EL (cell line): ENCODE measurements at regions not wholly inside any gene's neighbourhood (a gene's known extent, or its start where the extent isn't known, plus 50 kb on each side); places are given as distances from the start of the nearest gene placed in this dataset.

Source experiments
- DNase-seq: peaks from one replicate; pipeline ENCODE4 v3.0.0-alpha.2; 2016

GRCh38 chr2:424306-425171 lies 136.6 kb upstream of the ALKAL2 start:
- DNase-seq = no peak

DNA sequence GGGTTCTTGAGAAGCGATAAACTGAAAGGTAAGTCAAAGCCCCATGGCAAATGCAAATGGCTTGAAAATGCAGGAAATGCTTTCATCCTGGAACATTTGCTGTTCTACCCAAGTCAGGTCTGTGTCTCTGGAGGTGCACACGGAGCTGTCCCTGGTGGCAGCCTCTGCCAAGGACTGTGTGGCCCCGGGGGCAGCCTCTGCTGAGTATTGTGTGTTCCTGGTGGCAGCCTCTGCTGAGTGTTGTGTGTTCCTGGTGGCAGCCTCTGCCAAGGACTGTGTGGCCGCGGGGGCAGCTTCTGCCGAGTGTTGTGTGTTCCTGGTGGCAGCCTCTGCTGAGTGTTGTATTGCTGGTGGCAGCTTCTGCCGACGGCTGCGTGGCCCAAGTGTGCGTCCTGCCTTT lies 135.6 kb upstream of the ALKAL2 start:
- DNase-seq = no peak

DNA sequence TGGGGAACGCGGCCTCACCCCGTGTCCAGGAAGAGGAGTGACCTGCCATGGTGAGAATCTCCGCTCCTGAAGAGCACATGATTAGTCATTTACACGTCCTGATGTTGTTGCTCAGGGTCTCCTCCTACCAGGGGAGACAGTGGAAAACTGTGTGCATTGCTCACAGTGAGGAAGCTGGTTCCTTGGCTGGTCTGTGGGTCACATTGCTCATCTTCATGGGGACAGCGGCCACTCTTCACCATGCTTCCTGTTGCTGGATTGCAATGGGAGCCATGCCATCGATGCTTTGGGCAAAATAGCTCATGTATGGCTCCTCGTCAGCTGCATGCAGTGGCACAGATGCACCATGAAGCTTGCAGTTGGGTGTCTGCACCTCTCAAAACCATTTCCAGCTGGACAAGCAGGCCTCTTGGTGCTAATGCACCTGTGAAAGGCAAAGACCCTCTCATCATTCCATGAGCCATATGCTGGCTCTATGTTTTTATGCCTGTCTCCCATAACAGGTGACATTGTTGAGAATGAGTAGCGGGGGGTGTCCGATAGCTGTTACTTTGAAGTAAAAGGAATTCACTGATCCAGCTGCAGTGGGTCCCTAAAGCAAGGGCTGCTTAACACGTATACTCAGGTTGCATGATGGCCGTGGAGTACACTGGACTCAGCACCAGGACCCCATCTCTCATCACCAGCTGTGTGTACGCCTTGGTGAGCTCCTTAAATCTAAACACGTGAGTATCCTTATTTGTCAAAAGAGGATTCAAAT lies 135.0 kb upstream of the ALKAL2 start:
- DNase-seq = no peak

DNA sequence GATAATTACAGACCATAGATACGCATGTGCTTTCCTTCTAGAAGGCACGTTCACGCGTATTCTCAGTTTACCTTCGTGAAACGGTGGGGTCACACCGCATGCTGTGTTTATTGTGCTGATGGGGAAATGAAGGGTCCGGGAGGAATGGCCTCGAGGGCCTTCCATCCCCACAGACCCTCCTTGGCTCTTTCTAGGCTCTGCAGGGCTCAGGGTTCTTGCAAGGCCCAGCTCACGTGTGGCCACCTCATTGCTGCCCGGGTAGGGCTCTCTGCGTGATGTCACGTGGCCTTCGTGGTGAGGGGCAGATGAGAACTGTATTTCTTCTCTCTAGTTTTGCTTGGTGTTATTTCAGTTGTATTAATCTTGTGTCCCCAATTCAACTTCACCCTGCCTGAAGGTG lies 133.5 kb upstream of the ALKAL2 start:
- DNase-seq = no peak

DNA sequence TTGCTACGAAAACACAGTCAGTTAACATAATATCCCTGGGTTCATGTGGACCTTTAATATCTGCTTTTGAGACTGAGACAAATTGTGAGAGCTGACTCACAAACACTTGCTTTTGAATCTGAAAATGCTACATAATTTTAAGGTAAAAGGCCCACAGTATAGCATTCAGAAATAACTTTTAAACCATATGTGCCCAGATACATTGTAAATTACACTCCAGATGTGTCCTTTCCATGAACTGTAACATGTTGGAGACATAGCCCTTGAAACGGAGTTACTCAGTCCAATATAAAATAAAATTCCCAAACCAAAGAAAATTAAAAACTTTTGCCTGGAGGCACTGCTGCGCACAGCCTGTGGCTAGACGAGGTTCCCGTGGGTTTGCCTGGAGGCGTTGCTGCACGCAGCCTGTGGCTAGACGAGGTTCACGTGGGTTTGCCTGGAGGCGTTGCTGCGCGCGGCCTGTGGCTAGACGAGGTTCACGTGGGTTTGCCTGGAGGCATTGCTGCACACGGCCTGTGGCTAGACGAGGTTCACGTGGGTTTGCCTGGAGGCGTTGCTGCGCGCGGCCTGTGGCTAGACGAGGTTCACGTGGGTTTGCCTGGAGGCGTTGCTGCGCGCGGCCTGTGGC lies 131.9 kb upstream of the ALKAL2 start:
- DNase-seq = no peak

DNA sequence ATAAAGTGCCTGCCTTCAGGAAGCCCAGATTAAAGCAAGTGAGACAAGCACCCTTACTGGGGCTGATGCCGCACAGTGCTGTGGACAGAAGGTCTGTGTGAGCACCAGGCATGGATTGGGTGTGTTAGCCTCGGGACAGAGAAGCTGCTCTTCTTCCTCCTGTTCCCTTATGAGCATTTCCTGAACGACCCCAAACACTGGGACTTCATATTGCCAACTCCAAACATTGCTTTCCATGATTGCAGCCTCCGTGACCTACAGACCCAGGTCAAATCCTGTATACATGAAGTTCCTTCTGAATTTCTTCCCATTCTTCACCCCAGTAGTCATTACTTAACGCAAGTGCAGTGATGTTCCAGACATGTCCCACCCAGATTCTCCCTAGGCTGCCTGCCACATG lies 129.8 kb upstream of the ALKAL2 start:
- DNase-seq = no peak

DNA sequence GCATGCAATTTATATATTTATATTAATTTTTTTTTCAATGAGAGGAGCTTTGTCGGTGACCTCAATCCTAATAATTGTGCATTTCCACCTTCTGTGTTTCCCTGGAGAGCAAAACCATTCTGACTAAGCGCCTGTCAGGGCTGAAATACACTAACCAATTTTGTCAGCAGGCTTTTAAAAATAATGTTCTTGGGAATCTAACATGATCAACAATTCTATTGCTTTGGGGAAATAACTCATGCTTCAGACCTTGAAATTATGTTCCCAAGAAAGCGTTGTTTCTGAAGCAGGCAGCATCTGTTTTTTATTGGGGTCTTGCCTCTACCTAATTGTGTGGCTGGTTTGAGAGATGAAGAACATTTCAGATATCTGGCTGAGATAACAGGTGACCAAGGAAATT lies 129.1 kb upstream of the ALKAL2 start:
- no peak for DNase-seq

- no peak for DNase-seq
Measured at GRCh38 chr2:415986-416610, 128.2 kb upstream of the ALKAL2 start.

DNA sequence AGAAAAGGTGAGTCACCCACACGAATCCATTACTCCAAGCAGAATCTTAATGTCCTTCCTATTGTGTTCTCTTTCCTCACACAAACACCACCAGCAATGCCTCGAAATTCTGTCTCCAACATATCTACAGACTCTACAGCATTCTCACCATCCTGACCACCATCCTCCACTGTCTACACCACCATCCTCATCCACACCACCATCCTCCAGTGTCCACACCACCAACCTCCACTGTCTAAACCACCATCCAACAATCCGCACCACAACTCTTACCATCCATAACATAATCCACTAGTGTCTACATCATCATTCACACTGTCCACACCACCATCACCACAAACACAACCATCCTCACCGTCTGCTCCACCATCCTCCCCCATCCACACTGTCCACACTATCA lies 121.6 kb upstream of the ALKAL2 start:
- no peak for DNase-seq

- no peak for DNase-seq
Measured at GRCh38 chr2:407630-408029, 119.7 kb upstream of the ALKAL2 start.

GRCh38 chr2:406876-407275 lies 119.0 kb upstream of the ALKAL2 start:
- DNase-seq = no peak

GRCh38 chr2:406231-406630 lies 118.3 kb upstream of the ALKAL2 start:
- no peak for DNase-seq

DNA sequence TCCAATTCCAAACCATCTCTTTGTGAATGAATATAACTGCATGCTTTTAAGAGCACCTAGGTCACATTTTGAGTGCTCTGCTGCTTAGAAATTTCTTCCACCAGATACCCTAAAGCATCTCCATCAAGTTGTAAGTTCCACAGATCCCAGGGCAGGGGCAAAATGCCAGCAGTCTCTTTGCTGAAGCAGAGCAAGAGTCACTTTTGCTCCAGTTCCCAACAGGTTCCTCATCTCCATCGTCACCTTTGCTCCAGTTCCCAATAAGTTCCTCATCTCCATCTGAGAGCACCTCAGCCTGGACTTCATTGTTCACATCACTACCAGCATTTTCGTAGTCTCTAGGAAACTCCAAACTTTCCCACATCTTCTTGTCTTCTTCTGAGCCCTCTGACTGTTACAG lies 116.7 kb upstream of the ALKAL2 start:
- no peak for DNase-seq

DNA sequence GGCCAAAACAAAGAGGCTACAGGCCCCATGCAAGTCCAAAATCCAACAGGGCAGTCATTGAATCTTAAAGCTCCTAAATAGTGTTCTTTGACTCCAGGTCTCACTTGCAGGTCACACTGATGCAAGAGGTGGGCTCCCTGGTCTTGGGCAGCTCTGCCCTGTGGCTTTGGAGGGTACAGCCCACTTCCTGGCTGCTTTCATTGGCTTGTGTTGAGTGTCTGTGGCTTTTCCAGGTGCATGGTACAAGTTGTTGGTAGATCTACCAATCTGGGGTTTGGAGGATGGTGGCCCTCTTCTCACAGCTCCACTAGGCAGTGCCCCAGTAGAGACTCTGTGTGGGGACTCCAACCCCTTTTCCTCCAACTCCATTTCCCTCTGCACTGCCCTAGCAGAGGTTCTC lies 115.8 kb upstream of the ALKAL2 start:
- DNase-seq = no peak

- DNase-seq = no peak
Measured at GRCh38 chr2:402721-403120, 114.8 kb upstream of the ALKAL2 start.

DNA sequence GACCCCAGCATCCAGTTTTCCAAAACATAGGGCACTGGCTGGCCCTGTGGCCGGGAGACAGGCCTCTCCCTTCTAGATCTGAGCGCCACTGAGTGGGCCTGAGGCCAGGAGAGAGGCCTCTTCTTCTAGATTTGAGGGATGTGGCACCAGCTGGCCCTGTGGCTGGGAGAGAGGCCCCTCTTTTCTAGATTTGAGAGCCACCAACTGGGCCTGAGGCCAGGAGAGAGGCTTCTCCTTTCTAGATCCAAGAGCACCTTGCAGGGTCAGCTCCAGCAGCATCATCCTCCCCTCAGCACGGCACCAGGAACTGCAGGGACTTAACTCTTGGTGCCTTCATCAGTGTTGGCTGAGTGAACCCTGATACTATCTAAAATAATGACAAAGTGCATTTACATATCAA lies 114.3 kb upstream of the ALKAL2 start:
- DNase-seq = no peak

DNA sequence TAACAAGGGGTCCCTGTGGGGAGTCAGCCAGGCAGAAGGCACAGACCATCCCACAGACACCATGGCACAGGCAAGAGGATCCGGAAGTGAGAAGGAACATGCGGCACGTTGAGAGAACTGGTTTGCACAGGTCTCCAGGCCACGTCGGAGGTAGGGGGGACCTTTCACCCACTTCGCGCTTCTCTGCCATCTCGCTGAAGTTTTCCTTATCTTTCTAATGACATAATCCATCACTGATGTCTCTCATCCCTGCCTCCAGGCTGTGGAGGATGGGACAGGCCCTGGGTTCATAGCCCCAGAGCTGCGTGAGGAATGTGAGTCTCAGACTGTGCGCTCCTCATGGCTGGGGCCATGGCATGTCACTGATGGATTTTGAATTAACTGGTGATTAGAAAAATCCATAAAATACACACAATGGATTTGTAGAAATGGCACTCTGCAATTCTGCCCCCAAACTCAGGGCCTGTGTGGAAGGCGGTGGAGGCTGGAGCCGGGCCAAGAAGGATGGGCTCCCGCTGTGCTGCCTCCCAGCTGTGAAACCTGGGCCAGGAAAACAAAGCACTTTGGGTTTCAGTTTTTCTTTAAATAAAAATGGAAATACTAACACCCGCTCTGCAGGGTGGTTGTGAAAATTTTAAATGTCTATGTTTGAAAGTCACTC lies 113.3 kb upstream of the ALKAL2 start:
- DNase-seq = no peak

GRCh38 chr2:397926-398325 lies 110.0 kb upstream of the ALKAL2 start:
- no peak for DNase-seq

DNA sequence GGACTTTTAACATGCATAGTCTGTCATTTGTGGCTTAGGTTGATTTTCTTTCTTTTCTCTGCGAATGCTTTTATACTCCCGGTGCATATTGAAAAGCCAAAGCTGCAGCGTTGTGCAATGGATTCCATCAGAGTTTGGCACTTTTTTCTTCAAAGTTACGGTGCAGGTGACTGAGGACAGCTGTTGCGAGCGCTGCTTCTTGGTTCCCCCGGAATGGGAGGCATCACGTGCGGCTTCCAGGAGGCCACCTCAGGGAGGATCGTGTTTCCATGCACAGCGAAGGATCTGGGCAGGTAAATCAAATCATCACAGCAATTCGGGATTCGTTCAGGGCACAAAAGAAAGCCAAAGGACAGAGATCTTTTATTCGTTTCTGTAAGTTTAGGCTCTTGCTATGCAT lies 109.6 kb upstream of the ALKAL2 start:
- no peak for DNase-seq

GRCh38 chr2:396903-397302 lies 109.0 kb upstream of the ALKAL2 start:
- DNase-seq = no peak

DNA sequence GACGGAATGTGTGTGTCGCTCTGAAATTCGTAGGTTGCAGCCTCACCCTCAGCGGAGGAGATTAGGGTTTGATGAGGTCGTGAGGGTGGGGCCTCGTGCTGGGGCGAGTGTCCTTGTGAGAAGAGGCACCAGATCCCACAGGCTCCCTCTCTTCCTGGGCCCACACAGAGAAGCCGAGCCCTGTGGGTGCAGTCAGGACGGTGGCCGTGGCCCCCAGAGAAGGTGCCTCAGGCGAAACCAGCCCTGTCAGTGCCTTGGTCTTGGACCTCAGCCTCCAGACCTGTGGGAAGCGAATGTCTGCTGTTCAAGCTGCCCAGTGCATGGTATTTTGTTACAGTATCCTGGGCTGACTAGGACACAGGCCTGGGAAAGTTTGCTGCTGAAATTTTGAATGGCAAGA lies 108.0 kb upstream of the ALKAL2 start:
- DNase-seq = no peak

GRCh38 chr2:393711-394696 lies 106.1 kb upstream of the ALKAL2 start:
- DNase-seq = peak; percentile 39
